Sigmoid colon (tissue), 6 donors: ENCODE measurements at regions not wholly inside any gene's neighbourhood (a gene's known extent, or its start where the extent isn't known, plus 50 kb on each side); places are given as distances from the start of the nearest gene placed in this dataset.

Source experiments
- DNase-seq: peaks from one replicate; pipeline ENCODE4 v3.0.0-alpha.2; 2019
- H3K27ac ChIP-seq, 4 donors: fragments of 200-600 bp; sonication (generic); one replicate each; pipeline ENCODE4 v1.5.1; 2016 to 2019; ENCODE audit warnings: mild to moderate bottlenecking in 1 of 4
- H3K27me3 ChIP-seq, 3 donors: fragments of 200-600 bp; sonication (generic); one replicate each; pipeline ENCODE4 v1.5.1; 2019; ENCODE audit warnings: mild to moderate bottlenecking in 1 of 3
- H3K36me3 ChIP-seq, 4 donors: fragments of 200-600 bp; sonication (generic); one replicate each; pipeline ENCODE4 v1.5.1; 2016 to 2019
- H3K4me1 ChIP-seq, 4 donors: fragments of 200-600 bp; sonication (generic); one replicate each; pipeline ENCODE4 v1.5.1; 2017 to 2019
- H3K4me3 ChIP-seq, 4 donors: fragments of 200-600 bp; sonication (generic); one replicate each; pipeline ENCODE4 v1.5.1; 2017 to 2019; ENCODE audit warnings: mild to moderate bottlenecking in 2 of 4, moderate library complexity in 1 of 4
- H3K9me3 ChIP-seq, 4 donors: fragments of 200-600 bp in 3 of 4; sonication (generic) in 3 of 4; one replicate each; pipeline versions ENCODE4 v1.5.1 to v1.6.1; 2013 to 2019
- CTCF ChIP-seq, 4 experiments: fragments of 450-650 bp in 3 of 4; fragments of 200-600 bp in 1 of 4; IDR thresholded peaks; one replicate each; pipeline ENCODE4 v1.5.1; 2016 to 2019; ENCODE audit warnings: antibody characterized with exemption in 4 of 4, mild to moderate bottlenecking in 3 of 4, moderate library complexity in 2 of 4
- EP300 ChIP-seq, 4 donors: sonication (generic); formaldehyde crosslinking; IDR thresholded peaks; one replicate each; pipeline ENCODE4 v1.6.1; 2017; ENCODE audit warnings: antibody characterized with exemption in 4 of 4
- POLR2A ChIP-seq, 2 donors: fragments of 450-650 bp; IDR thresholded peaks; one replicate each; pipeline ENCODE4 v1.6.1; 2016; ENCODE audit warnings: antibody characterized with exemption in 2 of 2, mild to moderate bottlenecking in 2 of 2, moderate library complexity in 2 of 2
- POLR2AphosphoS5 ChIP-seq, 4 donors: sonication (generic); formaldehyde crosslinking; IDR thresholded peaks; one replicate each; pipeline ENCODE4 v1.6.1; 2017; ENCODE audit warnings: antibody characterized with exemption in 4 of 4
- WGBS, 2 donors: extraction: QIAGEN DNeasy Blood & Tissue Kit; methylation state at CpG; one replicate each; pipeline ENCODE4 v1.1.7; 2013; 5-methylcytosine and 5-hydroxymethylcytosine counted together
- intact Hi-C: fragments of 100-400 bp; cut with DNase I; formaldehyde crosslinking; loops from one replicate; pipeline ENCODE4 v1.15.1; 2023
- donor health status: healthy with polysubstance abuse.
- donor health status: healthy.

- WGBS, 2 donors = 77 to 92% methylated on average over 7 of the region's 7 CpGs
- Histone ChIP-seq H3K9me3 (no peaks in the 10 kb centered on the region), H3K36me3 (no peaks in the 10 kb centered on the region), H3K27me3 (no peaks in the 10 kb centered on the region), H3K4me1 (no peaks in the 10 kb centered on the region), H3K27ac (no peak overlapping the region), H3K4me3 (no peak overlapping the region)
- no peak for TF ChIP-seq CTCF (IDR thresholded peaks at IDR 0.05)
- TF ChIP-seq POLR2A (IDR thresholded peaks at IDR 0.05) = no peak
- no peak for TF ChIP-seq EP300 (IDR thresholded peaks at IDR 0.05)
- TF ChIP-seq POLR2AphosphoS5 (IDR thresholded peaks at IDR 0.05) = no peak
- DNase-seq = no peak
- intact Hi-C loops = no loop called here
Observed at GRCh38 chr4:24073948-24074347, 184.1 kb upstream of the PPARGC1A start.

GRCh38 chr4:24071612-24072372 lies 181.9 kb upstream of the PPARGC1A start:
- WGBS, 2 donors = 86 to 92% methylated on average over 2 of the region's 2 CpGs
- no peaks in the 10 kb centered on the region for H3K9me3 ChIP-seq

GRCh38 chr4:24070117-24070516 lies 180.3 kb upstream of the PPARGC1A start:
- H3K27ac ChIP-seq = no peak overlapping the region
- no peaks in the 10 kb centered on the region for H3K4me1 ChIP-seq
- H3K9me3 ChIP-seq = no peaks in the 10 kb centered on the region
- TF ChIP-seq POLR2AphosphoS5 (IDR thresholded peaks at IDR 0.05) = no peak
- TF ChIP-seq CTCF (IDR thresholded peaks at IDR 0.05) = no peak
- TF ChIP-seq POLR2A (IDR thresholded peaks at IDR 0.05) = no peak
- no peak for TF ChIP-seq EP300 (IDR thresholded peaks at IDR 0.05)
- no peak for DNase-seq
- WGBS, 2 donors = 73 to 80% methylated on average over 2 of the region's 2 CpGs
- H3K27me3 ChIP-seq = no peaks in the 10 kb centered on the region
- intact Hi-C loops = no loop called here
- H3K4me3 ChIP-seq = no peak overlapping the region
- no peaks in the 10 kb centered on the region for H3K36me3 ChIP-seq

More at GRCh38 chr4:24071612-24072372, 181.9 kb upstream of the PPARGC1A start:
- Histone ChIP-seq H3K36me3 (no peaks in the 10 kb centered on the region), H3K27me3 (no peaks in the 10 kb centered on the region), H3K4me3 (no peak overlapping the region), H3K27ac (no peak overlapping the region), H3K4me1 (no peaks in the 10 kb centered on the region)
- TF ChIP-seq CTCF (IDR thresholded peaks at IDR 0.05) (no peak), POLR2A (IDR thresholded peaks at IDR 0.05) (no peak), EP300 (IDR thresholded peaks at IDR 0.05) (no peak), POLR2AphosphoS5 (IDR thresholded peaks at IDR 0.05) (no peak)
- intact Hi-C loops = no loop called here
- DNase-seq = no peak

- Histone ChIP-seq H3K36me3 (no peaks in the 10 kb centered on the region), H3K27ac (no peak overlapping the region), H3K27me3 (no peaks in the 10 kb centered on the region), H3K9me3 (no peaks in the 10 kb centered on the region), H3K4me1 (no peaks in the 10 kb centered on the region), H3K4me3 (no peak overlapping the region)
- WGBS, 2 donors = 61 to 79% methylated on average over 13 of the region's 13 CpGs
- TF ChIP-seq CTCF (IDR thresholded peaks at IDR 0.05) (no peak), EP300 (IDR thresholded peaks at IDR 0.05) (no peak), POLR2AphosphoS5 (IDR thresholded peaks at IDR 0.05) (no peak), POLR2A (IDR thresholded peaks at IDR 0.05) (no peak)
- intact Hi-C loops = no loop called here
- no peak for DNase-seq
Observed at GRCh38 chr4:24067367-24068193, 177.7 kb upstream of the PPARGC1A start.
